ENCODE measurements at regions not wholly inside any gene's neighbourhood (a gene's known extent, or its start where the extent isn't known, plus 50 kb on each side); places are given as distances from the start of the nearest gene placed in this dataset.

GRCh38 chr5:57611177-57611576 is 128.6 kb upstream of the ACTBL2 start:
- no peaks in the 10 kb centered on the region for H3K9me3 Mint-ChIP-seq (ENCODE audit: low read depth)
- H3K4me3 Mint-ChIP-seq (ENCODE audit: low read depth): no peak overlapping the region
- H3K36me3 Mint-ChIP-seq (ENCODE audit: insufficient read depth): no peaks in the 10 kb centered on the region
- H3K27ac Mint-ChIP-seq: no peak overlapping the region
- H3K4me1 Mint-ChIP-seq (ENCODE audit: low read depth): no peaks in the 10 kb centered on the region
- DNase-seq (ENCODE audit: low spot score, unreplicated experiment): no peak
- H3K27me3 Mint-ChIP-seq: no peaks in the 10 kb centered on the region
- no peak for TF ChIP-seq CTCF (IDR thresholded peaks at IDR 0.05; ENCODE audit: unreplicated experiment)

- Mint-ChIP-seq H3K27me3 (peaks cover 6% of the 10 kb centered on the region), H3K36me3 (ENCODE audit: insufficient read depth) (no peaks in the 10 kb centered on the region), H3K4me1 (ENCODE audit: low read depth) (no peaks in the 10 kb centered on the region), H3K4me3 (ENCODE audit: low read depth) (no peak overlapping the region), H3K27ac (no peak overlapping the region), H3K9me3 (ENCODE audit: low read depth) (no peaks in the 10 kb centered on the region)
- TF ChIP-seq CTCF (IDR thresholded peaks at IDR 0.05; ENCODE audit: unreplicated experiment): no peak
- DNase-seq (ENCODE audit: low spot score, unreplicated experiment): no peak
Observed at GRCh38 chr5:57608542-57608941, 125.9 kb upstream of the ACTBL2 start.

- Mint-ChIP-seq H3K9me3 (ENCODE audit: low read depth) (no peaks in the 10 kb centered on the region), H3K36me3 (ENCODE audit: insufficient read depth) (no peaks in the 10 kb centered on the region), H3K27ac (no peak overlapping the region), H3K4me3 (ENCODE audit: low read depth) (no peak overlapping the region), H3K27me3 (peaks cover 11% of the 10 kb centered on the region), H3K4me1 (ENCODE audit: low read depth) (peaks cover 7% of the 10 kb centered on the region)
- no peak for TF ChIP-seq CTCF (IDR thresholded peaks at IDR 0.05; ENCODE audit: unreplicated experiment)
- no peak for DNase-seq (ENCODE audit: low spot score, unreplicated experiment)
Observed at GRCh38 chr5:57601996-57602395, 119.4 kb upstream of the ACTBL2 start.

GRCh38 chr5:57600321-57600720 is 117.7 kb upstream of the ACTBL2 start:
- Mint-ChIP-seq H3K9me3 (ENCODE audit: low read depth) (no peaks in the 10 kb centered on the region), H3K4me3 (ENCODE audit: low read depth) (no peak overlapping the region), H3K27me3 (peaks cover 8% of the 10 kb centered on the region), H3K36me3 (ENCODE audit: insufficient read depth) (no peaks in the 10 kb centered on the region), H3K4me1 (ENCODE audit: low read depth) (peaks cover 9% of the 10 kb centered on the region), H3K27ac (no peak overlapping the region)
- DNase-seq (ENCODE audit: low spot score, unreplicated experiment): no peak
- TF ChIP-seq CTCF (IDR thresholded peaks at IDR 0.05; ENCODE audit: unreplicated experiment): no peak

GRCh38 chr5:57598756-57599155 is 116.1 kb upstream of the ACTBL2 start:
- no peak overlapping the region for H3K4me3 Mint-ChIP-seq (ENCODE audit: low read depth)
- peaks cover 7% of the 10 kb centered on the region for H3K27me3 Mint-ChIP-seq
- H3K9me3 Mint-ChIP-seq (ENCODE audit: low read depth): no peaks in the 10 kb centered on the region
- no peak for DNase-seq (ENCODE audit: low spot score, unreplicated experiment)
- H3K4me1 Mint-ChIP-seq (ENCODE audit: low read depth): peaks cover 10% of the 10 kb centered on the region
- TF ChIP-seq CTCF (IDR thresholded peaks at IDR 0.05; ENCODE audit: unreplicated experiment): no peak
- no peak overlapping the region for H3K27ac Mint-ChIP-seq
- H3K36me3 Mint-ChIP-seq (ENCODE audit: insufficient read depth): no peaks in the 10 kb centered on the region
